ENCODE measurements at regions not wholly inside any gene's neighbourhood (a gene's known extent, or its start where the extent isn't known, plus 50 kb on each side); places are given as distances from the start of the nearest gene placed in this dataset.

DNA sequence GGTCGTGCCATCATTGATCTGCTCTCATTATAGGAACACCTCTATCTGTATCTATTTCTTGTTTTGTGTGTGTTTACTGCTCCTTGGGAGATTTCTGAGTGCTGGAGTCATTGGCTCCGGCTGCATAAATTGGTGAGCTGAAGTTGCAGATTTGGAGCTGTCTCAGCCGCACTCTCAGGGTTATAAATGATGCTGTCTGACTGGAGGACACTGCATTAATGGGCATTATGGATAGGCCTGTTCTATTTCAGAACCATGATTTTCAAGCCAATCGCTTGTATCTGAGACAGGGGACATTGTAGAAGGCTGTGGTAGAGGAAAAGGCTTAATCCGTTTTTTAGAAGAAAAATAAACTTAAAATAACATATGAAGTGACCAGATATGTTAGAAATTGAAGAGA lies 126.4 kb upstream of the KIF2B start:
- TF ChIP-seq, protein P1, sequence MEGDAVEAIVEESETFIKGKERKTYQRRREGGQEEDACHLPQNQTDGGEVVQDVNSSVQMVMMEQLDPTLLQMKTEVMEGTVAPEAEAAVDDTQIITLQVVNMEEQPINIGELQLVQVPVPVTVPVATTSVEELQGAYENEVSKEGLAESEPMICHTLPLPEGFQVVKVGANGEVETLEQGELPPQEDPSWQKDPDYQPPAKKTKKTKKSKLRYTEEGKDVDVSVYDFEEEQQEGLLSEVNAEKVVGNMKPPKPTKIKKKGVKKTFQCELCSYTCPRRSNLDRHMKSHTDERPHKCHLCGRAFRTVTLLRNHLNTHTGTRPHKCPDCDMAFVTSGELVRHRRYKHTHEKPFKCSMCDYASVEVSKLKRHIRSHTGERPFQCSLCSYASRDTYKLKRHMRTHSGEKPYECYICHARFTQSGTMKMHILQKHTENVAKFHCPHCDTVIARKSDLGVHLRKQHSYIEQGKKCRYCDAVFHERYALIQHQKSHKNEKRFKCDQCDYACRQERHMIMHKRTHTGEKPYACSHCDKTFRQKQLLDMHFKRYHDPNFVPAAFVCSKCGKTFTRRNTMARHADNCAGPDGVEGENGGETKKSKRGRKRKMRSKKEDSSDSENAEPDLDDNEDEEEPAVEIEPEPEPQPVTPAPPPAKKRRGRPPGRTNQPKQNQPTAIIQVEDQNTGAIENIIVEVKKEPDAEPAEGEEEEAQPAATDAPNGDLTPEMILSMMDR (IDR thresholded peaks at IDR 0.05; ENCODE audit: low read length): no peak
- TF ChIP-seq EZH2 (IDR thresholded peaks at IDR 0.05; ENCODE audit: borderline replicate concordance, low read length): no peak

Measured in OCI-LY1 (cell line).